Dermis microvascular lymphatic vessel endothelial cell (primary cell): ENCODE measurements at regions not wholly inside any gene's neighbourhood (a gene's known extent, or its start where the extent isn't known, plus 50 kb on each side); places are given as distances from the start of the nearest gene placed in this dataset.
"Not testable (repeated sequence)": the region's sequence is repeated elsewhere in the genome, so short reads cannot be mapped to it uniquely, and the experiment has no call there.

Experiments
- DNase-seq, 2 donors: peaks; one replicate each; pipeline versions ENCODE4 v3.0.0 to v3.0.0-alpha.2; 2010; ENCODE audit warnings: low read depth in 2 of 2

- DNase-seq = not testable (repeated sequence)
These were observed 98.9 kb upstream of the MYO10 start for GRCh38 chr5:17034992-17035391.

- DNase-seq = peak; percentile 66 to 87
These were observed 101.7 kb upstream of the MYO10 start for GRCh38 chr5:17037751-17038150.

GRCh38 chr5:17039170-17039569, 103.1 kb upstream of the MYO10 start:
- no peak for DNase-seq

- DNase-seq = no peak
These were observed 106.0 kb upstream of the MYO10 start for GRCh38 chr5:17042041-17042440.

- peak in 1 of 2 donors; percentile 39 for DNase-seq
These were observed 110.2 kb upstream of the MYO10 start for GRCh38 chr5:17046320-17046719.

- DNase-seq = peak; percentile 29 to 77
These were observed 114.1 kb upstream of the MYO10 start for GRCh38 chr5:17050236-17050635.

- no peak for DNase-seq
These were observed 118.8 kb upstream of the MYO10 start for GRCh38 chr5:17054911-17055310.

- peak in 1 of 2 donors; percentile 42 for DNase-seq
These were observed 120.1 kb upstream of the MYO10 start for GRCh38 chr5:17056141-17056631.

GRCh38 chr5:17058438-17058837, 122.3 kb upstream of the MYO10 start:
- no peak for DNase-seq

- DNase-seq = peak in 1 of 2 donors; percentile 52
These were observed 125.9 kb upstream of the MYO10 start for GRCh38 chr5:17061973-17062470.

GRCh38 chr5:17062741-17063140, 126.7 kb upstream of the MYO10 start:
- DNase-seq = not testable (repeated sequence)

- no peak for DNase-seq
These were observed 128.2 kb upstream of the MYO10 start for GRCh38 chr5:17064241-17064640.

GRCh38 chr5:17065458-17065857, 129.4 kb upstream of the MYO10 start:
- DNase-seq = no peak

GRCh38 chr5:17066026-17066425, 129.9 kb upstream of the MYO10 start:
- not testable (repeated sequence) for DNase-seq

GRCh38 chr5:17067657-17068392, 131.7 kb upstream of the MYO10 start:
- no peak for DNase-seq

GRCh38 chr5:17069995-17070511, 134.0 kb upstream of the MYO10 start:
- DNase-seq = peak in 1 of 2 donors; percentile 68

- peak in 1 of 2 donors; percentile 46 for DNase-seq
These were observed 134.6 kb upstream of the MYO10 start for GRCh38 chr5:17070647-17071046.

GRCh38 chr5:17075236-17075635, 139.1 kb upstream of the MYO10 start:
- DNase-seq = peak in 1 of 2 donors; percentile 25

GRCh38 chr5:17076272-17076671, 140.2 kb upstream of the MYO10 start:
- no peak for DNase-seq

- DNase-seq = no peak
These were observed 139.8 kb upstream of the BASP1 start for GRCh38 chr5:17077440-17078233.

- peak; percentile 9 to 97 for DNase-seq
These were observed 137.9 kb upstream of the BASP1 start for GRCh38 chr5:17079562-17079961.

GRCh38 chr5:17080361-17080760, 137.1 kb upstream of the BASP1 start:
- no peak for DNase-seq
